Astrocyte of the cerebellum (primary cell): ENCODE measurements at regions not wholly inside any gene's neighbourhood (a gene's known extent, or its start where the extent isn't known, plus 50 kb on each side); places are given as distances from the start of the nearest gene placed in this dataset.

Experiments
- DNase-seq: peaks from one replicate; pipeline ENCODE4 v3.0.0-alpha.2; 2011; ENCODE audit warnings: low read depth
- H3K4me3 ChIP-seq: 2 replicates; pipeline ENCODE4 v1.5.1; 2011; ENCODE audit warnings: mild to moderate bottlenecking, low read depth, low read length, moderate library complexity
- in situ Hi-C: cut with HindIII; loops from 2 replicates; pipeline ENCODE4 v1.10.0; 2017; ENCODE audit warnings: low sequenced_read_pairs
- TF ChIP-seq, protein P1 (sequence below): IDR thresholded peaks from 2 replicates; pipeline ENCODE4 v1.5.1; 2012; ENCODE audit warnings: low read length, low read depth, moderate library complexity, mild to moderate bottlenecking; ENCODE audit errors: missing control alignments

GRCh38 chr2:146451972-146452371 lies 1392.9 kb upstream of the ACVR2A start:
- TF ChIP-seq, protein P1, sequence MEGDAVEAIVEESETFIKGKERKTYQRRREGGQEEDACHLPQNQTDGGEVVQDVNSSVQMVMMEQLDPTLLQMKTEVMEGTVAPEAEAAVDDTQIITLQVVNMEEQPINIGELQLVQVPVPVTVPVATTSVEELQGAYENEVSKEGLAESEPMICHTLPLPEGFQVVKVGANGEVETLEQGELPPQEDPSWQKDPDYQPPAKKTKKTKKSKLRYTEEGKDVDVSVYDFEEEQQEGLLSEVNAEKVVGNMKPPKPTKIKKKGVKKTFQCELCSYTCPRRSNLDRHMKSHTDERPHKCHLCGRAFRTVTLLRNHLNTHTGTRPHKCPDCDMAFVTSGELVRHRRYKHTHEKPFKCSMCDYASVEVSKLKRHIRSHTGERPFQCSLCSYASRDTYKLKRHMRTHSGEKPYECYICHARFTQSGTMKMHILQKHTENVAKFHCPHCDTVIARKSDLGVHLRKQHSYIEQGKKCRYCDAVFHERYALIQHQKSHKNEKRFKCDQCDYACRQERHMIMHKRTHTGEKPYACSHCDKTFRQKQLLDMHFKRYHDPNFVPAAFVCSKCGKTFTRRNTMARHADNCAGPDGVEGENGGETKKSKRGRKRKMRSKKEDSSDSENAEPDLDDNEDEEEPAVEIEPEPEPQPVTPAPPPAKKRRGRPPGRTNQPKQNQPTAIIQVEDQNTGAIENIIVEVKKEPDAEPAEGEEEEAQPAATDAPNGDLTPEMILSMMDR, result no peak
- in situ Hi-C loops, result no loop called here
- no peak for DNase-seq

GRCh38 chr2:146450131-146450530 lies 1394.7 kb upstream of the ACVR2A start:
- DNase-seq, result no peak
- TF ChIP-seq, protein P1, result no peak
- no peak overlapping the region for H3K4me3 ChIP-seq
- in situ Hi-C loops, result no loop called here

More at GRCh38 chr2:146451972-146452371, 1392.9 kb upstream of the ACVR2A start:
- H3K4me3 ChIP-seq, result no peak overlapping the region

- no peak for DNase-seq
- TF ChIP-seq, protein P1, result no peak
- H3K4me3 ChIP-seq, result no peak overlapping the region
- in situ Hi-C loops, result no loop called here
These were observed 1399.8 kb upstream of the ACVR2A start for GRCh38 chr2:146444987-146445386.

DNA sequence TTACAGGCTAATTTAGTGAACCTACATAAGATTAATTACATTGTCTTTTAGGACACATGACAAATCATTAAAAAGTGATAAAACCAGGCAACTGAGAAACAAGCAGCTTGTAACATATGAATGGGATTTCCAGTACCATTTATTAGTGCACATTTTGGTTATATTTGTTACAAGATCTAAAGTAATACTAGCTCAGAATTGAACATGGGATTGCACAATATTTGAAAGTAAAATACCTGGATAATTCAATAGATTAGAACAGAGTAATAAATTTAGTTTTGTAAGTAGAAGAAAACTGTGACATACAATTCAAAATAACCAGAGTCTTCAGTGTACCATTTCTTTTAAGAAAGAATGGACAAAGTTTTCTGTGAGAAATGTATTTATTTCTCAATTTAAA lies 1400.7 kb upstream of the ACVR2A start:
- H3K4me3 ChIP-seq, result no peak overlapping the region
- in situ Hi-C loops, result no loop called here
- TF ChIP-seq, protein P1, result no peak
- DNase-seq, result no peak

DNA sequence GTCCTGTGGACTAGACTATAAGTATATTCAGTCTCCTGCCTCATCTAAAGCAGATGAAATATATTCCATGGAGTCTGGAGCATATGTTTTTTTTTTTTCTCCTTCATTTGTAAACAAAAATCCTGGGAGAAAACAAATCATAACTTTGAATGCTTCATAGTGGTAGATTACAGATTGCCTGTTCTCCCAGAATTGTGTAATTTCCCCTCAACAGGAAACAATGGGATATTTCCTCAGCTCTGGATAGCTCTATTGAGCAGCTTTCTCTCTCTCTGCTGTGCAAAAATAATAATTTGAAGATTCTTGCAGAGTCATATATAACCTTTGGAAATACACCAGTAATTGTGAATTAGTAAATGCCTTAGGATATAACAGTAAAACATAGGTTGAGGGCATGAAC lies 1406.6 kb upstream of the ACVR2A start:
- in situ Hi-C loops, result no loop called here
- no peak for DNase-seq
- no peak overlapping the region for H3K4me3 ChIP-seq
- TF ChIP-seq, protein P1, result no peak

DNA sequence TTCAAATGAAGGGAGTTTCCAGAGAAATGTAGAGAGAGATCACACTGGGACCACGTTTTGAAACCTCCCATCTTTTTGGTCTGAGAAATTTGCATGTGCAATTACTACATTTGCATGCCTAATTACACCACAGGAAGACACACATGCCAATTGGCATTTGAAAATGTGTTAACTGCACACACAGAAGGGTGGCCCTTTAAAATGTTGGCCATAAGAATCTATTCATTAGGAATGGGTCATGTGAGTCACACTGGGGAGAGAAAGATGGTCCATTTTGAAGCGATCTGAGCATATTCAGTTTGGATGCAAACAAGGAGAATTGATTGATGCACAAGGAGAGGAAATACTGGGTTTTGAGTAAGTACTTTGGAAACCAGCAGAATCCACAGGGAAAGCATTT lies 1407.1 kb upstream of the ACVR2A start:
- no peak for DNase-seq
- no peak overlapping the region for H3K4me3 ChIP-seq
- in situ Hi-C loops, result no loop called here
- TF ChIP-seq, protein P1, result no peak

GRCh38 chr2:146433116-146433875 lies 1411.5 kb upstream of the ACVR2A start:
- in situ Hi-C loops, result no loop called here
- no peak for DNase-seq
- no peak overlapping the region for H3K4me3 ChIP-seq
- TF ChIP-seq, protein P1, result no peak
